ENCODE measurements at regions not wholly inside any gene's neighbourhood (a gene's known extent, or its start where the extent isn't known, plus 50 kb on each side); places are given as distances from the start of the nearest gene placed in this dataset.

- TF ChIP-seq, protein P1, sequence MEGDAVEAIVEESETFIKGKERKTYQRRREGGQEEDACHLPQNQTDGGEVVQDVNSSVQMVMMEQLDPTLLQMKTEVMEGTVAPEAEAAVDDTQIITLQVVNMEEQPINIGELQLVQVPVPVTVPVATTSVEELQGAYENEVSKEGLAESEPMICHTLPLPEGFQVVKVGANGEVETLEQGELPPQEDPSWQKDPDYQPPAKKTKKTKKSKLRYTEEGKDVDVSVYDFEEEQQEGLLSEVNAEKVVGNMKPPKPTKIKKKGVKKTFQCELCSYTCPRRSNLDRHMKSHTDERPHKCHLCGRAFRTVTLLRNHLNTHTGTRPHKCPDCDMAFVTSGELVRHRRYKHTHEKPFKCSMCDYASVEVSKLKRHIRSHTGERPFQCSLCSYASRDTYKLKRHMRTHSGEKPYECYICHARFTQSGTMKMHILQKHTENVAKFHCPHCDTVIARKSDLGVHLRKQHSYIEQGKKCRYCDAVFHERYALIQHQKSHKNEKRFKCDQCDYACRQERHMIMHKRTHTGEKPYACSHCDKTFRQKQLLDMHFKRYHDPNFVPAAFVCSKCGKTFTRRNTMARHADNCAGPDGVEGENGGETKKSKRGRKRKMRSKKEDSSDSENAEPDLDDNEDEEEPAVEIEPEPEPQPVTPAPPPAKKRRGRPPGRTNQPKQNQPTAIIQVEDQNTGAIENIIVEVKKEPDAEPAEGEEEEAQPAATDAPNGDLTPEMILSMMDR (IDR thresholded peaks at IDR 0.05; ENCODE audit: low read depth, low read length, poor library complexity, severe bottlenecking) = no peak
- no peak for TF ChIP-seq EZH2phosphoT487 (IDR thresholded peaks at IDR 0.05; ENCODE audit: borderline replicate concordance, low read length)
Observed at GRCh38 chr3:159723295-159723694, 265.3 kb upstream of the IL12A start.

All from DOHH2 (cell line).